Endodermal cell (in vitro differentiated cells): ENCODE measurements at regions not wholly inside any gene's neighbourhood (a gene's known extent, or its start where the extent isn't known, plus 50 kb on each side); places are given as distances from the start of the nearest gene placed in this dataset.

ENCODE experiments used
- DNase-seq: peaks from one replicate; pipeline ENCODE4 v3.0.0-alpha.2; 2017
- H3K27ac ChIP-seq: 2 replicates; pipeline ENCODE4 v1.5.1; 2013; ENCODE audit warnings: mild to moderate bottlenecking, low read depth, low read length, moderate library complexity
- H3K27me3 ChIP-seq: 2 replicates; pipeline ENCODE4 v1.6.1; 2013; ENCODE audit warnings: mild to moderate bottlenecking, low read length, moderate library complexity; ENCODE audit not compliant: insufficient read depth, control insufficient read depth, poor library complexity, severe bottlenecking
- H3K36me3 ChIP-seq: 2 replicates; pipeline ENCODE4 v1.7.0; 2013; ENCODE audit warnings: mild to moderate bottlenecking, low read length, moderate library complexity; ENCODE audit not compliant: control insufficient read depth, insufficient read depth
- H3K4me1 ChIP-seq: one replicate; pipeline ENCODE4 v1.7.0; 2013; ENCODE audit warnings: low read length; ENCODE audit not compliant: control insufficient read depth, insufficient read depth
- H3K4me3 ChIP-seq: 2 replicates; pipeline ENCODE4 v1.5.1; 2013; ENCODE audit warnings: mild to moderate bottlenecking, low read length, moderate library complexity
- H3K9ac ChIP-seq: 2 replicates; pipeline ENCODE4 v1.6.1; 2013; ENCODE audit warnings: mild to moderate bottlenecking, low read length, moderate library complexity; ENCODE audit not compliant: poor library complexity, severe bottlenecking; ENCODE audit errors: extremely low read depth
- H3K9me3 ChIP-seq: 2 replicates; pipeline ENCODE4 v1.6.1; 2013; ENCODE audit warnings: mild to moderate bottlenecking, low read length, moderate library complexity; ENCODE audit not compliant: control insufficient read depth
- H3K27ac Mint-ChIP-seq: 2 replicates; pipeline ENCODE4 v1.8.0; 2020; ENCODE audit warnings: mixed read lengths
- H3K27me3 Mint-ChIP-seq: 2 replicates; pipeline ENCODE4 v1.8.0; 2021; ENCODE audit warnings: mild to moderate bottlenecking, mixed read lengths; ENCODE audit not compliant: insufficient read depth
- H3K36me3 Mint-ChIP-seq: 2 replicates; pipeline ENCODE4 v1.8.0; 2020; ENCODE audit warnings: low read depth, mixed read lengths
- H3K4me1 Mint-ChIP-seq: 2 replicates; pipeline ENCODE4 v1.8.0; 2020; ENCODE audit warnings: mixed read lengths
- H3K4me3 Mint-ChIP-seq: 2 replicates; pipeline ENCODE4 v1.8.0; 2020; ENCODE audit warnings: mild to moderate bottlenecking, moderate library complexity, mixed read lengths
- H3K9me3 Mint-ChIP-seq: 2 replicates; pipeline ENCODE4 v1.8.0; 2020; ENCODE audit warnings: mild to moderate bottlenecking, mixed read lengths
- WGBS, 2 experiments: methylation state at CpG; one replicate each; pipeline versions ENCODE4 v1.1.5 to v1.1.7; 2013; ENCODE audit warnings: missing lambda C conversion rate in 2 of 2, mixed read lengths in 1 of 2; ENCODE audit not compliant: insufficient coverage in 1 of 2, insufficient read length in 1 of 2; 5-methylcytosine and 5-hydroxymethylcytosine counted together
- TF ChIP-seq, protein P1 (sequence below): fragments of 200-600 bp; sonication (generic); conservative IDR thresholded peaks from 2 replicates; pipeline ENCODE4 v1.5.0; 2021; ENCODE audit warnings: antibody characterized with exemption, mild to moderate bottlenecking

DNA sequence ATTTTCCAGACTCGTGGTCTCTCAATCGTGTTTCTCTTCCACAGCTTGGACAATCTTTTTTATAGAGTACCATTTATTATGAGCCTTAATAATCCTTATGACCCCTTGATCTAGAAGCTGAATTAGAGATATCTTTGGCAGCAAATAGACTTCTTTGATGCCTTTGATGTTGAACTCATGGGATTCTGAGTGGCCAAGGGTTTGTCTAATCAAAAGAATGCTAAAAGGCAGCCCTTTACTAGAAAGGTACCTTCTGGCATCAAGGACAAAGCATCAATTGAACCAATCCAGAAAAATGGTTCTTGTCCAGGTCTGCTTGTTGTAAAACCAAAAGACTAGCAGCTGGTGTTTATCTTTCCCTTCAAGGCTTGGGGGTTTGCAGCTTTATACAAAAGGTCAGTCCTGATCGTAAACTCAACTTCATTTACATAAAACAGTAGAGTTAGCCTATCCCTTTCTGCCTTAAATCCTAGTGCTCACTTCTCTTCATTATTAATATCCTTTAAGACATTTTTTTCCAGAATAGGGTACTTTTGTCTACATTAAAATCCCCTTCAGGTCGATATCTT lies 411.3 kb downstream of the FAT4 start:
- TF ChIP-seq, protein P1, sequence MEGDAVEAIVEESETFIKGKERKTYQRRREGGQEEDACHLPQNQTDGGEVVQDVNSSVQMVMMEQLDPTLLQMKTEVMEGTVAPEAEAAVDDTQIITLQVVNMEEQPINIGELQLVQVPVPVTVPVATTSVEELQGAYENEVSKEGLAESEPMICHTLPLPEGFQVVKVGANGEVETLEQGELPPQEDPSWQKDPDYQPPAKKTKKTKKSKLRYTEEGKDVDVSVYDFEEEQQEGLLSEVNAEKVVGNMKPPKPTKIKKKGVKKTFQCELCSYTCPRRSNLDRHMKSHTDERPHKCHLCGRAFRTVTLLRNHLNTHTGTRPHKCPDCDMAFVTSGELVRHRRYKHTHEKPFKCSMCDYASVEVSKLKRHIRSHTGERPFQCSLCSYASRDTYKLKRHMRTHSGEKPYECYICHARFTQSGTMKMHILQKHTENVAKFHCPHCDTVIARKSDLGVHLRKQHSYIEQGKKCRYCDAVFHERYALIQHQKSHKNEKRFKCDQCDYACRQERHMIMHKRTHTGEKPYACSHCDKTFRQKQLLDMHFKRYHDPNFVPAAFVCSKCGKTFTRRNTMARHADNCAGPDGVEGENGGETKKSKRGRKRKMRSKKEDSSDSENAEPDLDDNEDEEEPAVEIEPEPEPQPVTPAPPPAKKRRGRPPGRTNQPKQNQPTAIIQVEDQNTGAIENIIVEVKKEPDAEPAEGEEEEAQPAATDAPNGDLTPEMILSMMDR = no peak
- Histone ChIP-seq H3K27me3 (no peaks in the 10 kb centered on the region), H3K9me3 (no peaks in the 10 kb centered on the region), H3K4me3 (no peak overlapping the region), H3K9ac (no peak overlapping the region), H3K4me1 (no peaks in the 10 kb centered on the region), H3K36me3 (no peaks in the 10 kb centered on the region), H3K27ac (no peak overlapping the region)
- Mint-ChIP-seq H3K4me3 (no peak overlapping the region), H3K27ac (no peak overlapping the region), H3K36me3 (no peaks in the 10 kb centered on the region), H3K4me1 (peaks cover 10% of the 10 kb centered on the region), H3K27me3 (no peaks in the 10 kb centered on the region), H3K9me3 (no peaks in the 10 kb centered on the region)
- no peak for DNase-seq
- WGBS, 2 experiments = 65 to 87% methylated on average over 3 to 4 of the region's 4 CpGs

DNA sequence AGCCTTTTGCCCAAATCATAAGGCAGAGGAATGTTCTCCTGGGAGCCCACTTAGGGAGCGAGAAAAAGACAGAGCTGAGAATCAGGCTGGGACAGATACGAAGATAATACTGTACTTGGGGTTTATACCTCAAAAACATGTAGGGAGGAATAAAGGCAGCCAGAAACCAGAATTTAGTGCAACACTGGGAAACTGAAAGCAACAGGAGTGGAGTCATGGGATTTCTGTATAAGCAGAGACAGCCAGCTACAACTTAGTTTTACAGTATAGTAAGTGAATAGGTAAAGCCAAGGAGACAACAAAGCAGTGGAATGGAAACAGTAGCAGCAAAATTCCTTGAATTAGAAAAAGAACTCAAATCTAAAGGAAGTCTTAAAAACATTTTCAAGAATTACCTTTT lies 413.2 kb downstream of the FAT4 start:
- Histone ChIP-seq H3K9me3 (no peaks in the 10 kb centered on the region), H3K4me3 (no peak overlapping the region), H3K9ac (no peak overlapping the region), H3K27ac (no peak overlapping the region), H3K27me3 (no peaks in the 10 kb centered on the region), H3K4me1 (no peaks in the 10 kb centered on the region), H3K36me3 (no peaks in the 10 kb centered on the region)
- WGBS, 2 experiments = 91 to 92% methylated on average over 2 of the region's 2 CpGs
- H3K4me1 Mint-ChIP-seq = peaks cover 10% of the 10 kb centered on the region
- no peaks in the 10 kb centered on the region for H3K9me3 Mint-ChIP-seq
- H3K36me3 Mint-ChIP-seq = no peaks in the 10 kb centered on the region
- H3K4me3 Mint-ChIP-seq = no peak overlapping the region
- H3K27me3 Mint-ChIP-seq = no peaks in the 10 kb centered on the region
- DNase-seq = no peak
- TF ChIP-seq, protein P1 = no peak
- H3K27ac Mint-ChIP-seq = no peak overlapping the region

DNA sequence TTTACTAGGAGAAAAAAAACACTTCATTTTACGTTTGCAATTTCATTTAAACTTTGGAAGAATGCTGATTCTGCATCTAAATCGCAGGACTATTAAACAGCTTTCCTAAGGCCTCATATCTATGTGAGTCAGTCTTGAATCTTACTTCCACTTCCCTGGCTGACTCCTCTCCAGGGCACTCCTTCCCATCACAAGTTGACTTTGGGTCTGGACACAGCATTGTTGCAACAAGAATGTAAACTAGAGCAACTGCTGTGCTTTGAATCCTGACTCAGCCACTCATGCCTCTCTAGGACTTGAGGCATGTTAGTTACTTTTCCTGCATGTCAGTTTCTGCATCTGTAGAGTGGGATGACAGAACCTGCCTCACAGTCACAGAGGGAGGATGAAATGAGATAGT lies 413.8 kb downstream of the FAT4 start:
- Mint-ChIP-seq H3K27ac (peak overlapping the region; percentile 44), H3K9me3 (no peaks in the 10 kb centered on the region), H3K4me1 (peaks cover 10% of the 10 kb centered on the region), H3K4me3 (no peak overlapping the region), H3K36me3 (no peaks in the 10 kb centered on the region), H3K27me3 (no peaks in the 10 kb centered on the region)
- H3K9ac ChIP-seq = no peak overlapping the region
- no peaks in the 10 kb centered on the region for H3K4me1 ChIP-seq
- H3K4me3 ChIP-seq = no peak overlapping the region
- TF ChIP-seq, protein P1 = no peak
- DNase-seq = peak; percentile 60
- no peaks in the 10 kb centered on the region for H3K27me3 ChIP-seq
- H3K36me3 ChIP-seq = no peaks in the 10 kb centered on the region
- H3K27ac ChIP-seq = no peak overlapping the region
- WGBS, 2 experiments = 72 to 77% methylated on average over 2 of the region's 2 CpGs
- no peaks in the 10 kb centered on the region for H3K9me3 ChIP-seq
